ENCODE measurements at regions not wholly inside any gene's neighbourhood (a gene's known extent, or its start where the extent isn't known, plus 50 kb on each side); places are given as distances from the start of the nearest gene placed in this dataset.
"Not testable (repeated sequence)": the region's sequence is repeated elsewhere in the genome, so short reads cannot be mapped to it uniquely, and the experiment has no call there.

DNA sequence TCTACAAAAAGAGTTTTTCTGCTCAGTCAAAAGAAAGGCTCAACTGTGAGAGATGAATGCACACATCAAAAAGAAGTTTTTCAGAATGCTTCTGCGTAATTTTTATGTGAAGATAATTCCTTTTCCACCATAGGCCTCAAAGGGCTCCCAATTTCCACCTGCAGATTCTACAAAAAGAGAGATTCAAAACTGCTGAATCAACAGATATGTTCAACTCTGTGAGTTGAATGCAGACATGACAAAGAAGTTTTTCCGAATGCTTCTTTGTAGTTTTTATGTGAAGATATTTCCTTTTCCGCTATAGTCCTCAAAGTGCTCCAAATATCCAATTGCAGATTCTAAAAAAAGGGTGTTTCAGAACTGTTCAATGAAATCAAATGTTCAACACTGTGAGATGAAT lies 300.8 kb upstream of the DEFB115 start:
- H3K4me1 ChIP-seq (ENCODE audit: control extremely low read depth in 1 of 4, control insufficient read depth in 4 of 4, insufficient read depth in 4 of 4, low read length in 3 of 4); H3K36me3 ChIP-seq (ENCODE audit: control insufficient read depth in 4 of 4, insufficient read depth in 4 of 4, low read length in 3 of 4); POLR2A ChIA-PET; H3K4me3 ChIP-seq (ENCODE audit: control insufficient read depth in 1 of 7, extremely low read depth in 1 of 7, insufficient read depth in 4 of 7, low read depth in 2 of 7, low read length in 6 of 7); DNase-seq; CTCF ChIA-PET; H3K27me3 ChIP-seq (replicated peaks in 2 of 5; ENCODE audit: control insufficient read depth in 4 of 5, insufficient read depth in 5 of 5, low read length in 4 of 5); H3K27ac ChIP-seq (ENCODE audit: insufficient read depth in 1 of 2, low read depth in 1 of 2, low read length in 2 of 2, poor library complexity in 1 of 2, severe bottlenecking in 2 of 2); H3K9me3 ChIP-seq (ENCODE audit: control extremely low read depth in 1 of 5, control insufficient read depth in 4 of 5, insufficient read depth in 2 of 5, low read depth in 1 of 5, low read length in 4 of 5): not testable (repeated sequence)
- no CpG with 5 or more reads among the region's 3 CpGs for WGBS (ENCODE audit: insufficient coverage)

DNA sequence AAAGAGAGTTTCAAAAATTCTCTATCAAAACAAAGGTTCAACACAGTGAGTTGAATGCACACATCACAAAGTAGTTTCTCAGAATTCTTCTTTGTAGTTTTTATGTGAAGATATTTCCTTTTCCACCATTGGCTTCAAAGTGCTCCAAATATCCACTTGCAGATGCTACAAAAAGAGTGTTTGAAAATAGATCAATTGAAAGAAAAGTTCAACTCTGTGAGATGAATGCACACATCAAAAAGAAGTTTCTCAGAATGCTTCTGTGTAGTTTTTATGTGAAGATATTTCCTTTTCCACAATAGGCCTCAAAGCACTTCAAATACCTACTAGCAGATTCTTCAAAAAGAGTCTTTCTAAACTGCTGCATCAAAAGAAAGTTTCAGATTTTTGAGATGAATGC lies 298.3 kb upstream of the DEFB115 start:
- H3K9me3 ChIP-seq (ENCODE audit: control extremely low read depth in 1 of 5, control insufficient read depth in 4 of 5, insufficient read depth in 2 of 5, low read depth in 1 of 5, low read length in 4 of 5); H3K36me3 ChIP-seq (ENCODE audit: control insufficient read depth in 4 of 4, insufficient read depth in 4 of 4, low read length in 3 of 4); POLR2A ChIA-PET; DNase-seq; H3K4me3 ChIP-seq (ENCODE audit: control insufficient read depth in 1 of 7, extremely low read depth in 1 of 7, insufficient read depth in 4 of 7, low read depth in 2 of 7, low read length in 6 of 7); CTCF ChIA-PET; H3K27me3 ChIP-seq (replicated peaks in 2 of 5; ENCODE audit: control insufficient read depth in 4 of 5, insufficient read depth in 5 of 5, low read length in 4 of 5); H3K27ac ChIP-seq (ENCODE audit: insufficient read depth in 1 of 2, low read depth in 1 of 2, low read length in 2 of 2, poor library complexity in 1 of 2, severe bottlenecking in 2 of 2); H3K4me1 ChIP-seq (ENCODE audit: control extremely low read depth in 1 of 4, control insufficient read depth in 4 of 4, insufficient read depth in 4 of 4, low read length in 3 of 4): not testable (repeated sequence)

GRCh38 chr20:30963591-30963990 lies 293.9 kb upstream of the DEFB115 start:
- no CpG with 5 or more reads among the region's 4 CpGs for WGBS (ENCODE audit: insufficient coverage)
- POLR2A ChIA-PET, result no interaction called here

GRCh38 chr20:30975859-30976258 lies 281.6 kb upstream of the DEFB115 start:
- H3K36me3 ChIP-seq (ENCODE audit: control insufficient read depth in 4 of 4, insufficient read depth in 4 of 4, low read length in 3 of 4); DNase-seq; H3K4me3 ChIP-seq (ENCODE audit: control insufficient read depth in 1 of 7, extremely low read depth in 1 of 7, insufficient read depth in 4 of 7, low read depth in 2 of 7, low read length in 6 of 7); H3K4me1 ChIP-seq (ENCODE audit: control extremely low read depth in 1 of 4, control insufficient read depth in 4 of 4, insufficient read depth in 4 of 4, low read length in 3 of 4); POLR2A ChIA-PET; H3K9me3 ChIP-seq (ENCODE audit: control extremely low read depth in 1 of 5, control insufficient read depth in 4 of 5, insufficient read depth in 2 of 5, low read depth in 1 of 5, low read length in 4 of 5); H3K27me3 ChIP-seq (replicated peaks in 2 of 5; ENCODE audit: control insufficient read depth in 4 of 5, insufficient read depth in 5 of 5, low read length in 4 of 5); CTCF ChIA-PET; H3K27ac ChIP-seq (ENCODE audit: insufficient read depth in 1 of 2, low read depth in 1 of 2, low read length in 2 of 2, poor library complexity in 1 of 2, severe bottlenecking in 2 of 2): not testable (repeated sequence)
- 96% methylated on average over 6 of the region's 13 CpGs for WGBS (ENCODE audit: insufficient coverage)

More at GRCh38 chr20:30963591-30963990, 293.9 kb upstream of the DEFB115 start:
- no peaks in the 10 kb centered on the region for H3K27me3 ChIP-seq (replicated peaks in 2 of 5; ENCODE audit: control insufficient read depth in 4 of 5, insufficient read depth in 5 of 5, low read length in 4 of 5)
- no peaks in the 10 kb centered on the region for H3K4me1 ChIP-seq (ENCODE audit: control extremely low read depth in 1 of 4, control insufficient read depth in 4 of 4, insufficient read depth in 4 of 4, low read length in 3 of 4)
- no peak for DNase-seq
- no peak overlapping the region for H3K27ac ChIP-seq (ENCODE audit: insufficient read depth in 1 of 2, low read depth in 1 of 2, low read length in 2 of 2, poor library complexity in 1 of 2, severe bottlenecking in 2 of 2)
- H3K4me3 ChIP-seq (ENCODE audit: control insufficient read depth in 1 of 7, extremely low read depth in 1 of 7, insufficient read depth in 4 of 7, low read depth in 2 of 7, low read length in 6 of 7), result no peak overlapping the region
- H3K36me3 ChIP-seq (ENCODE audit: control insufficient read depth in 4 of 4, insufficient read depth in 4 of 4, low read length in 3 of 4), result no peaks in the 10 kb centered on the region
- CTCF ChIA-PET, result no interaction called here
- H3K9me3 ChIP-seq (ENCODE audit: control extremely low read depth in 1 of 5, control insufficient read depth in 4 of 5, insufficient read depth in 2 of 5, low read depth in 1 of 5, low read length in 4 of 5), result peaks cover 0 to 2% (median 0%) of the 10 kb centered on the region in 5 experiments

- 93% methylated on average over 13 of the region's 18 CpGs for WGBS (ENCODE audit: insufficient coverage)
These were observed 272.1 kb upstream of the DEFB115 start for GRCh38 chr20:30985386-30985785.

More at GRCh38 chr20:30985386-30985785, 272.1 kb upstream of the DEFB115 start:
- Histone ChIP-seq H3K27ac (ENCODE audit: insufficient read depth in 1 of 2, low read depth in 1 of 2, low read length in 2 of 2, poor library complexity in 1 of 2, severe bottlenecking in 2 of 2) (no peak overlapping the region), H3K4me3 (ENCODE audit: control insufficient read depth in 1 of 7, extremely low read depth in 1 of 7, insufficient read depth in 4 of 7, low read depth in 2 of 7, low read length in 6 of 7) (no peak overlapping the region), H3K4me1 (ENCODE audit: control extremely low read depth in 1 of 4, control insufficient read depth in 4 of 4, insufficient read depth in 4 of 4, low read length in 3 of 4) (no peaks in the 10 kb centered on the region), H3K36me3 (ENCODE audit: control insufficient read depth in 4 of 4, insufficient read depth in 4 of 4, low read length in 3 of 4) (no peaks in the 10 kb centered on the region), H3K9me3 (ENCODE audit: control extremely low read depth in 1 of 5, control insufficient read depth in 4 of 5, insufficient read depth in 2 of 5, low read depth in 1 of 5, low read length in 4 of 5) (peaks cover 0 to 3% (median 0%) of the 10 kb centered on the region in 5 experiments), H3K27me3 (replicated peaks in 2 of 5; ENCODE audit: control insufficient read depth in 4 of 5, insufficient read depth in 5 of 5, low read length in 4 of 5) (no peaks in the 10 kb centered on the region)
- DNase-seq, result no peak
- CTCF ChIA-PET, result no interaction called here
- POLR2A ChIA-PET, result no interaction called here
